Endothelial cell of umbilical vein (primary cell): ENCODE measurements at regions not wholly inside any gene's neighbourhood (a gene's known extent, or its start where the extent isn't known, plus 50 kb on each side); places are given as distances from the start of the nearest gene placed in this dataset.

Experiments
- BruUV-seq: library from RNA; stranded (reverse); fragments of 400-500 nt; replicated peaks from 2 replicates; lab custom pipeline; 2021; lab: Mats Ljungman, UMichigan
- CTCF ChIA-PET: fragments of 300-600, 350-600 bp; sonication (Branson Sonifier 250); formaldehyde crosslinking; loops from one replicate; lab custom pipeline; 2021; ENCODE audit warnings: antibody characterized with exemption, inconsistent platforms; lab: Charles Lee
- POLR2A ChIA-PET: fragments of 300-600, 350-600 bp; sonication (Branson Sonifier 250); formaldehyde crosslinking; loops from one replicate; lab custom pipeline; 2021; ENCODE audit warnings: antibody characterized with exemption, inconsistent platforms; lab: Charles Lee
- DNase-seq: peaks from one replicate; pipeline ENCODE4 v3.0.0-alpha.2; 2011; ENCODE audit warnings: low read depth, low spot score
- FAIRE-seq: peaks from 2 replicates; lab custom pipeline; 2011; peaks lifted over from hg19 to GRCh38; lab: Jason Lieb, UNC
- H2AFZ ChIP-seq: 2 replicates; pipeline ENCODE4 v1.6.0; 2012; ENCODE audit warnings: low read depth, low read length, control low read depth, inconsistent platforms
- H3K27ac ChIP-seq: 2 replicates; pipeline ENCODE4 v1.5.1; 2011; ENCODE audit warnings: low read depth, mild to moderate bottlenecking, control low read depth, low read length, moderate library complexity; ENCODE audit not compliant: insufficient read depth
- H3K27me3 ChIP-seq, 2 experiments: 2 replicates each; pipeline versions ENCODE4 v1.6.0 to v1.6.1; 2011; ENCODE audit warnings: low read length in 2 of 2, mixed read lengths in 1 of 2; ENCODE audit not compliant: control insufficient read depth in 2 of 2, insufficient read depth in 2 of 2
- H3K36me3 ChIP-seq, 2 experiments: 2 replicates in 1 of 2; 3 replicates in 1 of 2; pipeline ENCODE4 v1.5.1; 2011; ENCODE audit warnings: low read length in 2 of 2, mild to moderate bottlenecking in 1 of 2, moderate library complexity in 1 of 2; ENCODE audit not compliant: control insufficient read depth in 2 of 2, insufficient read depth in 2 of 2; ENCODE audit errors: extremely low read depth in 1 of 2
- H3K4me1 ChIP-seq: 3 replicates; pipeline ENCODE4 v1.5.1; 2011; ENCODE audit warnings: mild to moderate bottlenecking, low read length; ENCODE audit not compliant: control insufficient read depth, insufficient read depth; ENCODE audit errors: extremely low read depth
- H3K4me2 ChIP-seq: 2 replicates; pipeline ENCODE4 v1.6.1; 2011; ENCODE audit warnings: low read length, control low read depth, mixed read lengths; ENCODE audit not compliant: insufficient read depth
- H3K4me3 ChIP-seq, 3 experiments: fragments of 200-600 bp in 1 of 3; sonication (generic), shearing (Covaris generic) in 1 of 3; replicated peaks in 1 of 3; 2 replicates each; pipeline ENCODE4 v1.5.1; 2011 to 2016; ENCODE audit warnings: control low read depth in 3 of 3, low read length in 3 of 3, mild to moderate bottlenecking in 2 of 3, inconsistent platforms in 1 of 3, low read depth in 1 of 3, moderate library complexity in 1 of 3; ENCODE audit not compliant: insufficient read depth in 1 of 3
- H3K79me2 ChIP-seq: 2 replicates; pipeline ENCODE4 v1.6.0; 2012; ENCODE audit warnings: low read length, inconsistent platforms; ENCODE audit not compliant: control insufficient read depth, insufficient read depth
- H3K9ac ChIP-seq: replicated peaks from 2 replicates; pipeline ENCODE3; 2011; ENCODE audit warnings: low read length, control low read depth; ENCODE audit not compliant: insufficient read depth; ENCODE audit errors: extremely low read depth
- H3K9me1 ChIP-seq: replicated peaks from 3 replicates; pipeline ENCODE4 v1.6.0; 2011; ENCODE audit warnings: mild to moderate bottlenecking, low read length; ENCODE audit not compliant: control insufficient read depth, insufficient read depth; ENCODE audit errors: extremely low read depth
- H3K9me3 ChIP-seq: replicated peaks from 2 replicates; pipeline ENCODE4 v1.5.1; 2012; ENCODE audit warnings: low read length, inconsistent platforms; ENCODE audit not compliant: control insufficient read depth, insufficient read depth
- H4K20me1 ChIP-seq: replicated peaks from 2 replicates; pipeline ENCODE3; 2011; ENCODE audit warnings: mild to moderate bottlenecking, low read length; ENCODE audit not compliant: control insufficient read depth, insufficient read depth; ENCODE audit errors: extremely low read depth
- EZH2 ChIP-seq: IDR thresholded peaks from 2 replicates; pipeline ENCODE4 v1.6.1; 2012; ENCODE audit warnings: borderline replicate concordance, low read depth, mild to moderate bottlenecking, moderate library complexity, low read length, inconsistent platforms; ENCODE audit not compliant: severe bottlenecking
- FOS ChIP-seq: IDR thresholded peaks from 2 replicates; pipeline ENCODE4 v1.6.1; 2011; ENCODE audit warnings: mild to moderate bottlenecking, low read length, moderate library complexity, borderline replicate concordance; ENCODE audit not compliant: insufficient read depth
- GATA2 ChIP-seq: IDR thresholded peaks from 2 replicates; pipeline ENCODE4 v1.7.0; 2011; ENCODE audit warnings: low read depth, mild to moderate bottlenecking, moderate library complexity, mixed read lengths, low read length; ENCODE audit not compliant: insufficient read length, insufficient read depth
- JUN ChIP-seq: IDR thresholded peaks from 2 replicates; pipeline ENCODE4 v1.6.1; 2011; ENCODE audit warnings: borderline replicate concordance, low read depth; ENCODE audit not compliant: insufficient read length, insufficient read depth
- MYC ChIP-seq: IDR thresholded peaks from one replicate; pipeline ENCODE4 v1.6.1; 2011; ENCODE audit warnings: mild to moderate bottlenecking, low read depth, low read length
- POLR2AphosphoS5 ChIP-seq: IDR thresholded peaks from 2 replicates; pipeline ENCODE4 v1.6.1; 2012; ENCODE audit warnings: low read depth, mild to moderate bottlenecking, control low read depth, low read length, moderate library complexity; ENCODE audit not compliant: insufficient read depth
- dilution Hi-C: fragments of 300-500 bp; cut with MboI; formaldehyde crosslinking; loops from one replicate; pipeline ENCODE4 v1.15.0; 2019; ENCODE audit warnings: low sequenced_read_pairs; ENCODE audit not compliant: extremely low pct_ligation_motif_present
- intact Hi-C: fragments of 100-400 bp; cut with micrococcal nuclease; formaldehyde crosslinking; loops from one replicate; pipeline ENCODE4 v1.10.0; 2022
- TF ChIP-seq, protein P1 (sequence below): IDR thresholded peaks from 2 replicates; pipeline ENCODE4 v1.6.1; 2011; ENCODE audit not compliant: insufficient read depth, insufficient read length

DNA sequence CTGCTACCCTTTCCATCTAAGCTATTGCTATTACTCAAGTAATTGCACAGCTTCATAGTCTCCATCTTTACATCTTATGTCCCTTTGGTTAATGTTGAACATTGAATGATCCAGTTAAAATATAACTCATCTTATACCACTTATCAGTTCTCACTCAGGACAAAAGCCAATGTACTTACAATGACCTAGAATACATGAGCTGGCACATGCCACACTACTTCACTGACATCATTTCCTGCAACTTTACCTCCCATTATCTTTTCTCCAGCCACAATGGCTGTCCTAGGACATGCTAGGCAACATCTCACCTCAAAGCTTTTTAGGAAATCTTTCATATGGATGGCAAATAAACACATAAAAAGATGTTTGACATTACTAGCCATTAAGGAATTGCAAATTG lies 309.2 kb downstream of the FOXG1 start:
- no TSS peak for BruUV-seq
- Histone ChIP-seq H4K20me1 (no peaks in the 10 kb centered on the region), H2AFZ (no peak overlapping the region), H3K4me2 (no peak overlapping the region), H3K36me3 (no peaks in the 10 kb centered on the region), H3K27ac (no peak overlapping the region), H3K9me1 (no peaks in the 10 kb centered on the region), H3K9ac (no peak overlapping the region), H3K27me3 (no peaks in the 10 kb centered on the region), H3K4me3 (no peak overlapping the region), H3K9me3 (no peaks in the 10 kb centered on the region), H3K4me1 (no peaks in the 10 kb centered on the region), H3K79me2 (no peaks in the 10 kb centered on the region)
- TF ChIP-seq GATA2 (no peak), MYC (no peak), EZH2 (no peak), JUN (no peak), POLR2AphosphoS5 (no peak), FOS (no peak)
- TF ChIP-seq, protein P1, sequence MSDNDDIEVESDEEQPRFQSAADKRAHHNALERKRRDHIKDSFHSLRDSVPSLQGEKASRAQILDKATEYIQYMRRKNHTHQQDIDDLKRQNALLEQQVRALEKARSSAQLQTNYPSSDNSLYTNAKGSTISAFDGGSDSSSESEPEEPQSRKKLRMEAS: no peak
- no peak for DNase-seq
- ChIA-PET CTCF (no interaction called here), POLR2A (no interaction called here)
- dilution Hi-C loops (no loop called here), intact Hi-C loops (no loop called here)
- FAIRE-seq: no peak

GRCh38 chr14:29077916-29078315 lies 311.3 kb downstream of the FOXG1 start:
- H3K9ac ChIP-seq: no peak overlapping the region
- no peak overlapping the region for H3K27ac ChIP-seq
- no peak for TF ChIP-seq EZH2
- DNase-seq: no peak
- FAIRE-seq: no peak
- H3K27me3 ChIP-seq: no peaks in the 10 kb centered on the region
- dilution Hi-C loops: no loop called here
- H3K4me3 ChIP-seq: no peak overlapping the region
- H3K4me2 ChIP-seq: no peak overlapping the region
- no TSS peak for BruUV-seq
- intact Hi-C loops: no loop called here
- CTCF ChIA-PET: interaction anchor here (0.7 kb wide), 1 partner anchor 9 kb away, joined by 4 read pairs; no protein-coding TSS in a partner anchor
- no peaks in the 10 kb centered on the region for H3K36me3 ChIP-seq
- H3K79me2 ChIP-seq: no peaks in the 10 kb centered on the region
- H3K9me3 ChIP-seq: no peaks in the 10 kb centered on the region
- H3K9me1 ChIP-seq: no peaks in the 10 kb centered on the region
- no peak overlapping the region for H2AFZ ChIP-seq
- H4K20me1 ChIP-seq: no peaks in the 10 kb centered on the region
- POLR2A ChIA-PET: no interaction called here
- H3K4me1 ChIP-seq: no peaks in the 10 kb centered on the region
